GM23338 (cell line): ENCODE measurements at regions not wholly inside any gene's neighbourhood (a gene's known extent, or its start where the extent isn't known, plus 50 kb on each side); places are given as distances from the start of the nearest gene placed in this dataset.

Source experiments
- ATAC-seq: fragments of 200-7000 bp; cut with Tn5 transposase; 3 replicates; pipeline ENCODE4 v1.9.1; 2020
- DNase-seq: peaks from one replicate; pipeline ENCODE4 v3.0.0-alpha.2; 2015; ENCODE audit warnings: low spot score
- H2AFZ ChIP-seq: fragments of 200-600 bp; sonication (generic); 2 replicates; pipeline ENCODE4 v1.8.0; 2016; ENCODE audit warnings: antibody characterized with exemption, mild to moderate bottlenecking, moderate library complexity
- H3F3A ChIP-seq: fragments of 200-600 bp; sonication (generic); replicated peaks from 2 replicates; pipeline ENCODE4 v1.8.0; 2017; ENCODE audit warnings: antibody characterized with exemption, mixed run types, low read depth
- H3K27ac ChIP-seq: fragments of 200-600 bp; sonication (generic); 2 replicates; pipeline ENCODE4 v1.6.1; 2016; ENCODE audit warnings: low read depth
- H3K27me3 ChIP-seq: fragments of 200-600 bp; sonication (generic); 2 replicates; pipeline ENCODE4 v1.8.0; 2016; ENCODE audit warnings: mild to moderate bottlenecking, mixed run types, moderate library complexity; ENCODE audit not compliant: insufficient read depth
- H3K36me3 ChIP-seq: fragments of 200-600 bp; sonication (generic); 2 replicates; pipeline ENCODE4 v1.8.0; 2016; ENCODE audit warnings: mild to moderate bottlenecking; ENCODE audit not compliant: insufficient read depth
- H3K4me1 ChIP-seq: fragments of 200-600 bp; sonication (generic); 2 replicates; pipeline ENCODE4 v1.8.0; 2016; ENCODE audit warnings: mild to moderate bottlenecking, moderate library complexity; ENCODE audit not compliant: insufficient read depth
- H3K4me2 ChIP-seq: fragments of 200-600 bp; sonication (generic); 2 replicates; pipeline ENCODE4 v1.7.1; 2017; ENCODE audit warnings: mixed run types
- H3K4me3 ChIP-seq: fragments of 200-600 bp; sonication (generic); 2 replicates; pipeline ENCODE4 v1.6.1; 2016; ENCODE audit warnings: mixed run types
- H3K79me2 ChIP-seq: fragments of 200-600 bp; sonication (generic); replicated peaks from 2 replicates; pipeline ENCODE4 v1.8.0; 2017; ENCODE audit warnings: mild to moderate bottlenecking; ENCODE audit not compliant: insufficient read depth
- H3K9me2 ChIP-seq: fragments of 200-600 bp; sonication (generic); 2 replicates; pipeline ENCODE4 v1.8.0; 2017; ENCODE audit not compliant: insufficient read depth
- H4K20me1 ChIP-seq: fragments of 200-600 bp; sonication (generic); replicated peaks from 2 replicates; pipeline ENCODE4 v1.8.0; 2017; ENCODE audit warnings: mild to moderate bottlenecking; ENCODE audit not compliant: insufficient read depth
- H3K27ac Mint-ChIP-seq: 2 replicates; pipeline ENCODE4 v1.8.0; 2020; ENCODE audit warnings: inconsistent platforms, mild to moderate bottlenecking, moderate library complexity, mixed read lengths
- H3K27me3 Mint-ChIP-seq: 3 replicates; pipeline ENCODE4 v1.8.0; 2022; ENCODE audit warnings: low read depth, mild to moderate bottlenecking, moderate library complexity, mixed read lengths, inconsistent platforms; ENCODE audit not compliant: insufficient read depth, poor library complexity
- H3K36me3 Mint-ChIP-seq: 3 replicates; pipeline ENCODE4 v1.8.0; 2021; ENCODE audit warnings: low read depth, mild to moderate bottlenecking, inconsistent platforms, moderate library complexity, mixed read lengths
- H3K4me1 Mint-ChIP-seq: 3 replicates; pipeline ENCODE4 v1.8.0; 2020; ENCODE audit warnings: mild to moderate bottlenecking, inconsistent platforms, mixed read lengths
- H3K4me3 Mint-ChIP-seq: 3 replicates; pipeline ENCODE4 v1.8.0; 2021; ENCODE audit warnings: moderate library complexity, mild to moderate bottlenecking, inconsistent platforms, mixed read lengths
- H3K9me3 Mint-ChIP-seq: 3 replicates; pipeline ENCODE4 v1.8.0; 2020; ENCODE audit warnings: moderate library complexity, mild to moderate bottlenecking, inconsistent platforms, mixed read lengths
- CREB1 ChIP-seq: fragments of 250-450 bp; sonication (Bioruptor Pico); IDR thresholded peaks from 2 replicates; pipeline ENCODE4 v1.5.0; 2020; ENCODE audit warnings: low read depth, mild to moderate bottlenecking, moderate library complexity
- CTCF ChIP-seq, 2 experiments: fragments of 200-600 bp in 1 of 2; sonication (generic) in 1 of 2; conservative IDR thresholded peaks; 2 replicates each; pipeline versions ENCODE4 v1.5.1 to v1.6.1; 2016 to 2017; ENCODE audit warnings: antibody characterized with exemption in 2 of 2, low read depth in 2 of 2, mild to moderate bottlenecking in 2 of 2, moderate library complexity in 1 of 2
- ETS1 ChIP-seq: IDR thresholded peaks from 2 replicates; pipeline ENCODE4 v1.6.1; 2016; ENCODE audit warnings: antibody characterized with exemption
- EZH2 ChIP-seq: fragments of 200-600 bp; sonication (generic); IDR thresholded peaks from one replicate; pipeline ENCODE4 v1.8.0; 2017; ENCODE audit warnings: antibody characterized with exemption, mild to moderate bottlenecking, low read depth; ENCODE audit not compliant: unreplicated experiment
- EZH2phosphoT487 ChIP-seq: fragments of 200-600 bp; sonication (generic); IDR thresholded peaks from one replicate; pipeline ENCODE4 v1.8.1; 2018; ENCODE audit warnings: antibody characterized with exemption; ENCODE audit not compliant: unreplicated experiment
- NANOG ChIP-seq: IDR thresholded peaks from 2 replicates; pipeline ENCODE4 v1.6.1; 2016; ENCODE audit warnings: antibody characterized with exemption, borderline replicate concordance
- REST ChIP-seq: IDR thresholded peaks from one replicate; pipeline ENCODE4 v1.6.1; 2018; ENCODE audit warnings: antibody characterized with exemption; ENCODE audit not compliant: unreplicated experiment
- ZNF331 ChIP-seq: fragments of 250-450 bp; sonication (Bioruptor Pico); IDR thresholded peaks from 2 replicates; pipeline ENCODE4 v1.5.0; 2020; ENCODE audit warnings: low read depth, mild to moderate bottlenecking, moderate library complexity
- TF ChIP-seq, protein P1 (sequence below): fragments of 250-450 bp; sonication (Bioruptor Pico); IDR thresholded peaks from 2 replicates; pipeline ENCODE4 v1.5.0; 2020; ENCODE audit warnings: mild to moderate bottlenecking, moderate library complexity

- Mint-ChIP-seq H3K4me1 (no peaks in the 10 kb centered on the region), H3K27ac (no peak overlapping the region), H3K4me3 (no peak overlapping the region), H3K36me3 (no peaks in the 10 kb centered on the region), H3K9me3 (no peaks in the 10 kb centered on the region), H3K27me3 (no peaks in the 10 kb centered on the region)
- Histone ChIP-seq H3K4me1 (no peaks in the 10 kb centered on the region), H3F3A (no peaks in the 10 kb centered on the region), H3K4me3 (no peak overlapping the region), H3K9me2 (no peaks in the 10 kb centered on the region), H3K79me2 (no peaks in the 10 kb centered on the region), H3K27ac (no peak overlapping the region), H3K36me3 (no peaks in the 10 kb centered on the region), H4K20me1 (no peaks in the 10 kb centered on the region), H3K4me2 (no peak overlapping the region), H2AFZ (no peak overlapping the region), H3K27me3 (no peaks in the 10 kb centered on the region)
- DNase-seq: no peak
- no peak for TF ChIP-seq CREB1 (CRISPR knock-in tag)
- no peak for TF ChIP-seq EZH2phosphoT487
- TF ChIP-seq ETS1: no peak
- no peak for TF ChIP-seq ZNF331
- TF ChIP-seq EZH2: no peak
- ATAC-seq: no peak
Observed at GRCh38 chr3:76377074-76377473, 591.7 kb upstream of the ZNF717 start.

- no peaks in the 10 kb centered on the region for H3K9me2 ChIP-seq
- TF ChIP-seq NANOG: no peak
- TF ChIP-seq REST: no peak
- no peak for TF ChIP-seq CTCF (conservative IDR thresholded peaks at IDR 0.05; ENCODE audit: low read depth in 2 of 2)
- TF ChIP-seq, protein P1, sequence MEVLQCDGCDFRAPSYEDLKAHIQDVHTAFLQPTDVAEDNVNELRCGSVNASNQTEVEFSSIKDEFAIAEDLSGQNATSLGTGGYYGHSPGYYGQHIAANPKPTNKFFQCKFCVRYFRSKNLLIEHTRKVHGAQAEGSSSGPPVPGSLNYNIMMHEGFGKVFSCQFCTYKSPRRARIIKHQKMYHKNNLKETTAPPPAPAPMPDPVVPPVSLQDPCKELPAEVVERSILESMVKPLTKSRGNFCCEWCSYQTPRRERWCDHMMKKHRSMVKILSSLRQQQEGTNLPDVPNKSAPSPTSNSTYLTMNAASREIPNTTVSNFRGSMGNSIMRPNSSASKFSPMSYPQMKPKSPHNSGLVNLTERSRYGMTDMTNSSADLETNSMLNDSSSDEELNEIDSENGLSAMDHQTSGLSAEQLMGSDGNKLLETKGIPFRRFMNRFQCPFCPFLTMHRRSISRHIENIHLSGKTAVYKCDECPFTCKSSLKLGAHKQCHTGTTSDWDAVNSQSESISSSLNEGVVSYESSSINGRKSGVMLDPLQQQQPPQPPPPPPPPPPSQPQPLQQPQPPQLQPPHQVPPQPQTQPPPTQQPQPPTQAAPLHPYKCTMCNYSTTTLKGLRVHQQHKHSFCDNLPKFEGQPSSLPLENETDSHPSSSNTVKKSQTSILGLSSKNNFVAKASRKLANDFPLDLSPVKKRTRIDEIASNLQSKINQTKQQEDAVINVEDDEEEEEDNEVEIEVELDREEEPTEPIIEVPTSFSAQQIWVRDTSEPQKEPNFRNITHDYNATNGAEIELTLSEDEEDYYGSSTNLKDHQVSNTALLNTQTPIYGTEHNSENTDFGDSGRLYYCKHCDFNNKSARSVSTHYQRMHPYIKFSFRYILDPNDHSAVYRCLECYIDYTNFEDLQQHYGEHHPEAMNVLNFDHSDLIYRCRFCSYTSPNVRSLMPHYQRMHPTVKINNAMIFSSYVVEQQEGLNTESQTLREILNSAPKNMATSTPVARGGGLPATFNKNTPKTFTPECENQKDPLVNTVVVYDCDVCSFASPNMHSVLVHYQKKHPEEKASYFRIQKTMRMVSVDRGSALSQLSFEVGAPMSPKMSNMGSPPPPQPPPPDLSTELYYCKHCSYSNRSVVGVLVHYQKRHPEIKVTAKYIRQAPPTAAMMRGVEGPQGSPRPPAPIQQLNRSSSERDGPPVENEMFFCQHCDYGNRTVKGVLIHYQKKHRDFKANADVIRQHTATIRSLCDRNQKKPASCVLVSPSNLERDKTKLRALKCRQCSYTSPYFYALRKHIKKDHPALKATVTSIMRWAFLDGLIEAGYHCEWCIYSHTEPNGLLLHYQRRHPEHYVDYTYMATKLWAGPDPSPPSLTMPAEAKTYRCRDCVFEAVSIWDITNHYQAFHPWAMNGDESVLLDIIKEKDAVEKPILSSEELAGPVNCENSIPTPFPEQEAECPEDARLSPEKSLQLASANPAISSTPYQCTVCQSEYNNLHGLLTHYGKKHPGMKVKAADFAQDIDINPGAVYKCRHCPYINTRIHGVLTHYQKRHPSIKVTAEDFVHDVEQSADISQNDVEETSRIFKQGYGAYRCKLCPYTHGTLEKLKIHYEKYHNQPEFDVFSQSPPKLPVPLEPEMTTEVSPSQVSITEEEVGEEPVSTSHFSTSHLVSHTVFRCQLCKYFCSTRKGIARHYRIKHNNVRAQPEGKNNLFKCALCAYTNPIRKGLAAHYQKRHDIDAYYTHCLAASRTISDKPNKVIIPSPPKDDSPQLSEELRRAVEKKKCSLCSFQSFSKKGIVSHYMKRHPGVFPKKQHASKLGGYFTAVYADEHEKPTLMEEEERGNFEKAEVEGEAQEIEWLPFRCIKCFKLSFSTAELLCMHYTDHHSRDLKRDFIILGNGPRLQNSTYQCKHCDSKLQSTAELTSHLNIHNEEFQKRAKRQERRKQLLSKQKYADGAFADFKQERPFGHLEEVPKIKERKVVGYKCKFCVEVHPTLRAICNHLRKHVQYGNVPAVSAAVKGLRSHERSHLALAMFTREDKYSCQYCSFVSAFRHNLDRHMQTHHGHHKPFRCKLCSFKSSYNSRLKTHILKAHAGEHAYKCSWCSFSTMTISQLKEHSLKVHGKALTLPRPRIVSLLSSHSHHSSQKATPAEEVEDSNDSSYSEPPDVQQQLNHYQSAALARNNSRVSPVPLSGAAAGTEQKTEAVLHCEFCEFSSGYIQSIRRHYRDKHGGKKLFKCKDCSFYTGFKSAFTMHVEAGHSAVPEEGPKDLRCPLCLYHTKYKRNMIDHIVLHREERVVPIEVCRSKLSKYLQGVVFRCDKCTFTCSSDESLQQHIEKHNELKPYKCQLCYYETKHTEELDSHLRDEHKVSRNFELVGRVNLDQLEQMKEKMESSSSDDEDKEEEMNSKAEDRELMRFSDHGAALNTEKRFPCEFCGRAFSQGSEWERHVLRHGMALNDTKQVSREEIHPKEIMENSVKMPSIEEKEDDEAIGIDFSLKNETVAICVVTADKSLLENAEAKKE (CRISPR knock-in tag): no peak
- TF ChIP-seq ZNF331: no peak
- TF ChIP-seq CREB1 (CRISPR knock-in tag): no peak
Observed at GRCh38 chr3:76378789-76379188, 593.4 kb upstream of the ZNF717 start.

More at GRCh38 chr3:76378789-76379188, 593.4 kb upstream of the ZNF717 start:
- no peak overlapping the region for H2AFZ ChIP-seq
- no peaks in the 10 kb centered on the region for H3K36me3 Mint-ChIP-seq
- H4K20me1 ChIP-seq: no peaks in the 10 kb centered on the region
- H3K79me2 ChIP-seq: no peaks in the 10 kb centered on the region
- no peak overlapping the region for H3K27ac ChIP-seq
- H3K27me3 ChIP-seq: no peaks in the 10 kb centered on the region
- no peaks in the 10 kb centered on the region for H3K27me3 Mint-ChIP-seq
- no peaks in the 10 kb centered on the region for H3K9me3 Mint-ChIP-seq
- H3K4me2 ChIP-seq: no peak overlapping the region
- no peak for DNase-seq
- H3K36me3 ChIP-seq: no peaks in the 10 kb centered on the region
- no peak overlapping the region for H3K4me3 Mint-ChIP-seq
- no peaks in the 10 kb centered on the region for H3F3A ChIP-seq
- no peaks in the 10 kb centered on the region for H3K4me1 Mint-ChIP-seq
- ATAC-seq: no peak
- H3K27ac Mint-ChIP-seq: no peak overlapping the region
- no peaks in the 10 kb centered on the region for H3K4me1 ChIP-seq
- H3K4me3 ChIP-seq: no peak overlapping the region
